GM12865 (cell line): ENCODE measurements at regions not wholly inside any gene's neighbourhood (a gene's known extent, or its start where the extent isn't known, plus 50 kb on each side); places are given as distances from the start of the nearest gene placed in this dataset.

Experiments
- DNase-seq: peaks from one replicate; pipeline ENCODE4 v3.0.0; 2010; ENCODE audit warnings: low read depth
- H3K4me3 ChIP-seq: 2 replicates; pipeline ENCODE4 v1.5.1; 2011; ENCODE audit warnings: mild to moderate bottlenecking, low read depth, low read length, control low read depth
- CTCF ChIP-seq: IDR thresholded peaks from 2 replicates; pipeline ENCODE4 v1.5.1; 2011; ENCODE audit warnings: low read length, control low read depth, low read depth, inconsistent platforms; ENCODE audit not compliant: insufficient read depth; ENCODE audit errors: missing control alignments

DNA sequence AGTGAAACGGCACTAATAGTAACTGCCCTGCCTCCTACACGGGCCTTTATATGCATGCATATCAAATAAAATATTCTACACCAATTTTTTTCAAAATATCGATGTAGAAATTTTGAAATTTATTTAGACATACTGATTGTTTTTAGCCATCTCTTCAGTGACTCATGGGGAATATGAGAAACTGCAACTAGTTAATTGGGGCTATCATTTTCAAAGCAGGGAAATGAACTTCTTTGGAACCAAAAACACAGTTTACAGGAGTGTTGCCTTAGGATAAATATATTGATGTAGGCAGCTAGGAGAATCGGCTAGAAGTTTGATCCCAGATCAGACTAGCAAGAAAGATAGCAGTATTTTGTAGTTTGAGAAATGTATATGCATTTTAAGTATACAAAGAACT is 1010.8 kb upstream of the AGA start:
- DNase-seq: no peak
- H3K4me3 ChIP-seq: no peak overlapping the region
- TF ChIP-seq CTCF: no peak

GRCh38 chr4:178457286-178457685 is 1015.0 kb upstream of the AGA start:
- no peak for TF ChIP-seq CTCF
- H3K4me3 ChIP-seq: no peak overlapping the region
- DNase-seq: no peak

DNA sequence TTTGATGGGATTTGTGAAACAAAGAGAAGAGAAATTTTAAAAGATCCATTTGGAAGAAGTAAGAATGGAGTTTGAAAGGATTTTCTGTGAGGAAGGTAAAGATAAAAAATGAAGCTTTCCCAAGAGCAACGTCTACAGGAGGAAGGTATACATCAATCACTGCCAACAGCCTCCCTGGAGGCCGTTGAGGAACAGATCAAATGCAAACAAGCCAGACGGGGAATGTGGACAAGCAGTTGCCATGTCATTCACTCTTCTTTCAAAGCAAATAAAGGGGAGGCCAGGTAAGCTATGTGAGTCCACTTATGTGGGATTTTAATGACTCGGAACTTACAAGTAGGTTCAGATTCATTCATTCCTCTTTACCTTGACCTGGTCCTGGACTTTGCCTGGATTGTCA is 1020.5 kb upstream of the AGA start:
- no peak for DNase-seq
- TF ChIP-seq CTCF: no peak
- H3K4me3 ChIP-seq: no peak overlapping the region

GRCh38 chr4:178463747-178464146 is 1021.5 kb upstream of the AGA start:
- H3K4me3 ChIP-seq: no peak overlapping the region
- DNase-seq: no peak
- no peak for TF ChIP-seq CTCF

GRCh38 chr4:178470996-178471784 is 1029.0 kb upstream of the AGA start:
- DNase-seq: no peak
- TF ChIP-seq CTCF: no peak
- H3K4me3 ChIP-seq: no peak overlapping the region

GRCh38 chr4:178471994-178472393 is 1029.8 kb upstream of the AGA start:
- H3K4me3 ChIP-seq: no peak overlapping the region
- no peak for DNase-seq
- no peak for TF ChIP-seq CTCF

DNA sequence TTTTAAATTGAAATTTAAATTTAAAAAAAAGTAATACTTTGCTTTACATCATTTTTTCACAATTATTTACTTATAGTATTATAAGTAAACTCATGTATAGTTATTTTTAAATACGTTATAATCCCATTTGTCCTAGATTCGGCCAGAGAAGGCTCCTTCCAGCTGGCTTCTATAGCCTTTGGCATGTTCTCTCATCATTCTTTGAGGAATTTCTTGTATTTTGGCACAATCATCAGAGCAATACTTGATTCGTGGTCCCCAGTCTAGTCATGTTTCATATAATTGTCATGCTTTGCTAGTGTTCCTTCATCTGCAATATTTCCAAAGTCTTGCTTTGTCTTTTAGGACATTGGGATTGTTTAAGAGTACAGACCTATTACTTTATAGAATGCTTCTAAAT is 1037.9 kb upstream of the AGA start:
- no peak for TF ChIP-seq CTCF
- no peak overlapping the region for H3K4me3 ChIP-seq
- DNase-seq: no peak
